HG03432 (cell line): ENCODE measurements at regions not wholly inside any gene's neighbourhood (a gene's known extent, or its start where the extent isn't known, plus 50 kb on each side); places are given as distances from the start of the nearest gene placed in this dataset.
"Not testable (repeated sequence)": the region's sequence is repeated elsewhere in the genome, so short reads cannot be mapped to it uniquely, and the experiment has no call there.

ENCODE experiments used
- ATAC-seq: cut with Tn5 transposase; IDR thresholded peaks from one replicate; pipeline ENCODE4 v1.9.1; 2021; ENCODE audit warnings: mild to moderate bottlenecking, moderate library complexity; ENCODE audit not compliant: unreplicated experiment

- no peak for ATAC-seq
Measured at GRCh38 chr1:4132352-4133296, 232.6 kb upstream of the C1orf174 start.

GRCh38 chr1:4133297-4133938 is 233.3 kb upstream of the C1orf174 start:
- no peak for ATAC-seq

GRCh38 chr1:4133939-4134321 is 233.9 kb upstream of the C1orf174 start:
- no peak for ATAC-seq

GRCh38 chr1:4135853-4136252 is 235.8 kb upstream of the C1orf174 start:
- not testable (repeated sequence) for ATAC-seq

- no peak for ATAC-seq
Measured at GRCh38 chr1:4137621-4138415, 237.7 kb upstream of the C1orf174 start.

- no peak for ATAC-seq
Measured at GRCh38 chr1:4139646-4140045, 239.6 kb upstream of the C1orf174 start.

- no peak for ATAC-seq
Measured at GRCh38 chr1:4140241-4140640, 240.2 kb upstream of the C1orf174 start.

- ATAC-seq: no peak
Measured at GRCh38 chr1:4140821-4141220, 240.7 kb upstream of the C1orf174 start.

GRCh38 chr1:4144349-4144971 is 244.4 kb upstream of the C1orf174 start:
- no peak for ATAC-seq

- no peak for ATAC-seq
Measured at GRCh38 chr1:4146101-4146500, 246.0 kb upstream of the C1orf174 start.

GRCh38 chr1:4146614-4147013 is 246.5 kb upstream of the C1orf174 start:
- ATAC-seq: no peak

- no peak for ATAC-seq
Measured at GRCh38 chr1:4147509-4147908, 247.4 kb upstream of the C1orf174 start.

GRCh38 chr1:4149281-4149680 is 249.2 kb upstream of the C1orf174 start:
- ATAC-seq: no peak

- ATAC-seq: no peak
Measured at GRCh38 chr1:4149831-4150230, 249.8 kb upstream of the C1orf174 start.

GRCh38 chr1:4150262-4150661 is 250.2 kb upstream of the C1orf174 start:
- ATAC-seq: no peak

- no peak for ATAC-seq
Measured at GRCh38 chr1:4152266-4152665, 252.2 kb upstream of the C1orf174 start.

GRCh38 chr1:4153571-4153970 is 253.5 kb upstream of the C1orf174 start:
- no peak for ATAC-seq

- ATAC-seq: no peak
Measured at GRCh38 chr1:4156241-4156973, 256.3 kb upstream of the C1orf174 start.

- ATAC-seq: no peak
Measured at GRCh38 chr1:4160181-4160580, 260.1 kb upstream of the C1orf174 start.

- ATAC-seq: no peak
Measured at GRCh38 chr1:4161366-4162006, 261.4 kb upstream of the C1orf174 start.
